ENCODE measurements at regions not wholly inside any gene's neighbourhood (a gene's known extent, or its start where the extent isn't known, plus 50 kb on each side); places are given as distances from the start of the nearest gene placed in this dataset. TPM values are rescaled to one million over a fixed set of nuclear protein-coding genes. Genes with fewer than 3 reads are reported as not detected.

GRCh38 chr7:131261476-131261994 is 66.1 kb upstream of the MKLN1 start:
- FAIRE-seq, result no peak
- no peak for DNase-seq (ENCODE audit: low spot score in 2 of 2)

- FAIRE-seq (no peak), DNase-seq (ENCODE audit: low spot score in 2 of 2) (no peak)
Measured at GRCh38 chr7:131265227-131265626, 62.4 kb upstream of the MKLN1 start.

- FAIRE-seq (no peak), DNase-seq (ENCODE audit: low spot score in 2 of 2) (no peak)
Measured at GRCh38 chr7:131267631-131268030, 60.0 kb upstream of the MKLN1 start.

GRCh38 chr7:131268906-131269305 is 58.8 kb upstream of the MKLN1 start:
- no peak for FAIRE-seq
- no peak for DNase-seq (ENCODE audit: low spot score in 2 of 2)

GRCh38 chr7:131272086-131272485 is 55.6 kb upstream of the MKLN1 start:
- FAIRE-seq, result no peak
- no peak for DNase-seq (ENCODE audit: low spot score in 2 of 2)

- FAIRE-seq (no peak), DNase-seq (ENCODE audit: low spot score in 2 of 2) (no peak)
Measured at GRCh38 chr7:131274986-131275385, 52.7 kb upstream of the MKLN1 start.

GRCh38 chr7:131276190-131276589 is 51.5 kb upstream of the MKLN1 start:
- FAIRE-seq, result no peak

GRCh38 chr7:131276748-131277147 is 50.9 kb upstream of the MKLN1 start:
- DNase-seq (ENCODE audit: low spot score in 2 of 2), result no peak

More at GRCh38 chr7:131276190-131276589, 51.5 kb upstream of the MKLN1 start:
- no peak for DNase-seq (ENCODE audit: low spot score in 2 of 2)

More at GRCh38 chr7:131276748-131277147, 50.9 kb upstream of the MKLN1 start:
- no peak for FAIRE-seq

Small RNAs in the stretch of these regions (small RNA-seq; reads per million reads assigned to genes)
- gene AC016831.3, result not detected
- gene RNU6-1010P, result not detected

All from frontal cortex (tissue), 4 donors.